Endothelial cell of hepatic sinusoid (primary cell): ENCODE measurements at regions not wholly inside any gene's neighbourhood (a gene's known extent, or its start where the extent isn't known, plus 50 kb on each side); places are given as distances from the start of the nearest gene placed in this dataset.

ENCODE experiments used
- in situ Hi-C: cut with HindIII; loops from 2 replicates; pipeline ENCODE4 v1.10.0; 2017; ENCODE audit warnings: low sequenced_read_pairs

- in situ Hi-C loops: no loop called here
Measured at GRCh38 chr2:15802657-15803542, 137.4 kb upstream of the MYCN start.

GRCh38 chr2:15803543-15804245, 136.7 kb upstream of the MYCN start:
- in situ Hi-C loops: no loop called here

GRCh38 chr2:15804246-15804619, 136.1 kb upstream of the MYCN start:
- in situ Hi-C loops: no loop called here

- in situ Hi-C loops: no loop called here
Measured at GRCh38 chr2:15804691-15805090, 135.7 kb upstream of the MYCN start.

- in situ Hi-C loops: no loop called here
Measured at GRCh38 chr2:15805206-15805605, 135.1 kb upstream of the MYCN start.

GRCh38 chr2:15805772-15806171, 134.6 kb upstream of the MYCN start:
- in situ Hi-C loops: no loop called here

GRCh38 chr2:15806801-15807417, 133.4 kb upstream of the MYCN start:
- in situ Hi-C loops: no loop called here

GRCh38 chr2:15807418-15808203, 132.7 kb upstream of the MYCN start:
- in situ Hi-C loops: no loop called here

GRCh38 chr2:15808204-15808910, 132.0 kb upstream of the MYCN start:
- in situ Hi-C loops: no loop called here

- in situ Hi-C loops: no loop called here
Measured at GRCh38 chr2:15808944-15809343, 131.4 kb upstream of the MYCN start.

GRCh38 chr2:15809404-15809803, 130.9 kb upstream of the MYCN start:
- in situ Hi-C loops: no loop called here

- in situ Hi-C loops: no loop called here
Measured at GRCh38 chr2:15810477-15811150, 129.7 kb upstream of the MYCN start.

GRCh38 chr2:15811367-15811766, 129.0 kb upstream of the MYCN start:
- in situ Hi-C loops: no loop called here

- in situ Hi-C loops: no loop called here
Measured at GRCh38 chr2:15812187-15812780, 128.1 kb upstream of the MYCN start.

GRCh38 chr2:15813481-15814266, 126.7 kb upstream of the MYCN start:
- in situ Hi-C loops: no loop called here

- in situ Hi-C loops: no loop called here
Measured at GRCh38 chr2:15814403-15814802, 125.9 kb upstream of the MYCN start.

GRCh38 chr2:15814946-15815345, 125.4 kb upstream of the MYCN start:
- in situ Hi-C loops: no loop called here

- in situ Hi-C loops: no loop called here
Measured at GRCh38 chr2:15816226-15816625, 124.1 kb upstream of the MYCN start.
